ENCODE measurements at regions not wholly inside any gene's neighbourhood (a gene's known extent, or its start where the extent isn't known, plus 50 kb on each side); places are given as distances from the start of the nearest gene placed in this dataset.

GRCh38 chr14:62081012-62081612, 318.9 kb downstream of the SNAPC1 start:
- Histone ChIP-seq H2BK12ac (ENCODE audit: low read length) (no peak overlapping the region), H3K14ac (ENCODE audit: low read length) (peak overlapping the region; percentile 61), H3K4ac (ENCODE audit: low read length) (no peak overlapping the region), H3K4me1 (ENCODE audit: control insufficient read depth in 2 of 2, insufficient read depth in 1 of 2, low read depth in 1 of 2, low read length in 2 of 2) (peaks cover 0 to 4% of the 10 kb centered on the region in 2 donors), H3K4me2 (ENCODE audit: insufficient read depth, low read length, poor library complexity, severe bottlenecking) (no peak overlapping the region), H4K8ac (ENCODE audit: low read depth, low read length) (no peak overlapping the region), H4K91ac (ENCODE audit: low read depth, low read length, poor library complexity) (no peak overlapping the region), H2BK5ac (ENCODE audit: low read length) (no peak overlapping the region), H2AK5ac (ENCODE audit: low read depth, low read length) (no peak overlapping the region), H3K18ac (ENCODE audit: low read length) (peak overlapping the region; percentile 23), H2AFZ (ENCODE audit: low read length) (no peak overlapping the region), H3K9me3 (replicated peaks in 1 of 2; ENCODE audit: control insufficient read depth in 2 of 2, insufficient read depth in 1 of 2, low read depth in 1 of 2, low read length in 2 of 2) (peaks cover 0 to 4% of the 10 kb centered on the region in 2 donors), H3K79me1 (ENCODE audit: low read depth, low read length) (no peaks in the 10 kb centered on the region), H2BK15ac (ENCODE audit: low read length) (no peak overlapping the region), H3K23ac (ENCODE audit: low read depth, low read length, poor library complexity) (no peak overlapping the region), H3K27ac (replicated peaks; ENCODE audit: low read length) (no peak overlapping the region), H3K9ac (ENCODE audit: low read depth, low read length, poor library complexity) (no peak overlapping the region), H3K36me3 (replicated peaks in 1 of 2; ENCODE audit: control insufficient read depth in 2 of 2, insufficient read depth in 2 of 2, low read length in 2 of 2) (no peaks in the 10 kb centered on the region), H3K4me3 (ENCODE audit: low read length in 2 of 2) (no peak overlapping the region), H2BK120ac (ENCODE audit: low read depth, low read length) (no peak overlapping the region), H3K27me3 (ENCODE audit: control insufficient read depth in 3 of 3, insufficient read depth in 3 of 3, low read depth in 1 of 3, low read length in 3 of 3) (no peaks in the 10 kb centered on the region)
- DNase-seq (ENCODE audit: low spot score) = no peak
- no CpG with 5 or more reads among the region's 10 CpGs for WGBS, 2 donors (ENCODE audit: extremely low coverage in 2 of 2, insufficient read length in 2 of 2, insufficient replicate concordance in 1 of 2)

- Histone ChIP-seq H3K4me1 (ENCODE audit: control insufficient read depth in 2 of 2, insufficient read depth in 1 of 2, low read depth in 1 of 2, low read length in 2 of 2) (peaks cover 0 to 4% of the 10 kb centered on the region in 2 donors), H3K27ac (replicated peaks; ENCODE audit: low read length) (no peak overlapping the region), H3K27me3 (ENCODE audit: control insufficient read depth in 3 of 3, insufficient read depth in 3 of 3, low read depth in 1 of 3, low read length in 3 of 3) (no peaks in the 10 kb centered on the region), H4K8ac (ENCODE audit: low read depth, low read length) (no peak overlapping the region), H3K4me2 (ENCODE audit: insufficient read depth, low read length, poor library complexity, severe bottlenecking) (no peak overlapping the region), H2AK5ac (ENCODE audit: low read depth, low read length) (no peak overlapping the region), H2BK5ac (ENCODE audit: low read length) (no peak overlapping the region), H2BK15ac (ENCODE audit: low read length) (no peak overlapping the region), H3K18ac (ENCODE audit: low read length) (no peak overlapping the region), H4K91ac (ENCODE audit: low read depth, low read length, poor library complexity) (no peak overlapping the region), H2BK12ac (ENCODE audit: low read length) (no peak overlapping the region), H3K36me3 (replicated peaks in 1 of 2; ENCODE audit: control insufficient read depth in 2 of 2, insufficient read depth in 2 of 2, low read length in 2 of 2) (no peaks in the 10 kb centered on the region), H3K9me3 (replicated peaks in 1 of 2; ENCODE audit: control insufficient read depth in 2 of 2, insufficient read depth in 1 of 2, low read depth in 1 of 2, low read length in 2 of 2) (peaks cover 0 to 4% of the 10 kb centered on the region in 2 donors), H3K9ac (ENCODE audit: low read depth, low read length, poor library complexity) (no peak overlapping the region), H3K4ac (ENCODE audit: low read length) (no peak overlapping the region), H2AFZ (ENCODE audit: low read length) (no peak overlapping the region), H3K23ac (ENCODE audit: low read depth, low read length, poor library complexity) (no peak overlapping the region), H3K79me1 (ENCODE audit: low read depth, low read length) (no peaks in the 10 kb centered on the region), H3K4me3 (ENCODE audit: low read length in 2 of 2) (no peak overlapping the region), H3K14ac (ENCODE audit: low read length) (no peak overlapping the region), H2BK120ac (ENCODE audit: low read depth, low read length) (no peak overlapping the region)
- no peak for DNase-seq (ENCODE audit: low spot score)
- no CpG with 5 or more reads among the region's 8 CpGs for WGBS, 2 donors (ENCODE audit: extremely low coverage in 2 of 2, insufficient read length in 2 of 2, insufficient replicate concordance in 1 of 2)
These were observed 319.7 kb downstream of the SNAPC1 start for GRCh38 chr14:62081951-62082350.

DNA sequence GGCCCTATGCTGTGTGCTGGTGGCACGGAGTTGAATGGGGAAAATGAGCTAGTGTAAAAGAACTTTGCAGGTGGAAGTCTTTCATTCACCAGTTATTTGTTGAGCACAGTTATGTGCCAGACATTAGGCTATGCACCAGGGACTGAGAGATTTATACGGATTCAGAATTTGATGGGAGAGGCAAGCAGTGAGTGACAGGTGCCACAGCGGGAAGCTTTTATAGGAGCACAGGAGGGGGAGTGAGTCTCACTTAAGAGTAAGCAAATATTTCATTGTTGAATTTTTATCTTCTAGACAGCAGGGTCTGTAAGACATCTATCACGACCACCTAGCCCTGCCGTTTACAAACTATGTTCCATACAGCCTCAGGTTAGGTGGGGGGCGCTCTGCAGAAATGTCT, 320.6 kb downstream of the SNAPC1 start:
- Histone ChIP-seq H3K4ac (ENCODE audit: low read length) (no peak overlapping the region), H2BK15ac (ENCODE audit: low read length) (no peak overlapping the region), H4K8ac (ENCODE audit: low read depth, low read length) (no peak overlapping the region), H3K4me1 (ENCODE audit: control insufficient read depth in 2 of 2, insufficient read depth in 1 of 2, low read depth in 1 of 2, low read length in 2 of 2) (peaks cover 0 to 4% of the 10 kb centered on the region in 2 donors), H2AK5ac (ENCODE audit: low read depth, low read length) (no peak overlapping the region), H3K79me1 (ENCODE audit: low read depth, low read length) (no peaks in the 10 kb centered on the region), H3K4me3 (ENCODE audit: low read length in 2 of 2) (no peak overlapping the region), H3K18ac (ENCODE audit: low read length) (no peak overlapping the region), H3K9me3 (replicated peaks in 1 of 2; ENCODE audit: control insufficient read depth in 2 of 2, insufficient read depth in 1 of 2, low read depth in 1 of 2, low read length in 2 of 2) (peaks cover 0 to 4% of the 10 kb centered on the region in 2 donors), H2BK120ac (ENCODE audit: low read depth, low read length) (no peak overlapping the region), H3K36me3 (replicated peaks in 1 of 2; ENCODE audit: control insufficient read depth in 2 of 2, insufficient read depth in 2 of 2, low read length in 2 of 2) (no peaks in the 10 kb centered on the region), H4K91ac (ENCODE audit: low read depth, low read length, poor library complexity) (no peak overlapping the region), H3K9ac (ENCODE audit: low read depth, low read length, poor library complexity) (no peak overlapping the region), H3K4me2 (ENCODE audit: insufficient read depth, low read length, poor library complexity, severe bottlenecking) (no peak overlapping the region), H3K27me3 (ENCODE audit: control insufficient read depth in 3 of 3, insufficient read depth in 3 of 3, low read depth in 1 of 3, low read length in 3 of 3) (no peaks in the 10 kb centered on the region), H2BK5ac (ENCODE audit: low read length) (no peak overlapping the region), H3K23ac (ENCODE audit: low read depth, low read length, poor library complexity) (no peak overlapping the region), H3K27ac (replicated peaks; ENCODE audit: low read length) (no peak overlapping the region), H2AFZ (ENCODE audit: low read length) (no peak overlapping the region), H2BK12ac (ENCODE audit: low read length) (no peak overlapping the region), H3K14ac (ENCODE audit: low read length) (no peak overlapping the region)
- WGBS, 2 donors (ENCODE audit: extremely low coverage in 2 of 2, insufficient read length in 2 of 2, insufficient replicate concordance in 1 of 2) = no CpG with 5 or more reads among the region's 6 CpGs
- no peak for DNase-seq (ENCODE audit: low spot score)

GRCh38 chr14:62084020-62084419, 321.8 kb downstream of the SNAPC1 start:
- DNase-seq (ENCODE audit: low spot score) = no peak
- no peak overlapping the region for H2BK15ac ChIP-seq (ENCODE audit: low read length)
- H3K9ac ChIP-seq (ENCODE audit: low read depth, low read length, poor library complexity) = no peak overlapping the region
- no peak overlapping the region for H4K91ac ChIP-seq (ENCODE audit: low read depth, low read length, poor library complexity)
- no peaks in the 10 kb centered on the region for H3K4me1 ChIP-seq (ENCODE audit: control insufficient read depth in 2 of 2, insufficient read depth in 1 of 2, low read depth in 1 of 2, low read length in 2 of 2)
- no peak overlapping the region for H2BK120ac ChIP-seq (ENCODE audit: low read depth, low read length)
- no peak overlapping the region for H2AFZ ChIP-seq (ENCODE audit: low read length)
- no peak overlapping the region for H3K4me2 ChIP-seq (ENCODE audit: insufficient read depth, low read length, poor library complexity, severe bottlenecking)
- no CpG with 5 or more reads among the region's 17 CpGs for WGBS, 2 donors (ENCODE audit: extremely low coverage in 2 of 2, insufficient read length in 2 of 2, insufficient replicate concordance in 1 of 2)
- no peak overlapping the region for H2BK5ac ChIP-seq (ENCODE audit: low read length)
- no peak overlapping the region for H3K4me3 ChIP-seq (ENCODE audit: low read length in 2 of 2)
- H3K27me3 ChIP-seq (ENCODE audit: control insufficient read depth in 3 of 3, insufficient read depth in 3 of 3, low read depth in 1 of 3, low read length in 3 of 3) = no peaks in the 10 kb centered on the region
- H3K4ac ChIP-seq (ENCODE audit: low read length) = no peak overlapping the region
- no peak overlapping the region for H3K27ac ChIP-seq (replicated peaks; ENCODE audit: low read length)
- H3K79me1 ChIP-seq (ENCODE audit: low read depth, low read length) = no peaks in the 10 kb centered on the region
- H4K8ac ChIP-seq (ENCODE audit: low read depth, low read length) = no peak overlapping the region
- H3K23ac ChIP-seq (ENCODE audit: low read depth, low read length, poor library complexity) = no peak overlapping the region
- no peak overlapping the region for H2BK12ac ChIP-seq (ENCODE audit: low read length)
- H3K36me3 ChIP-seq (replicated peaks in 1 of 2; ENCODE audit: control insufficient read depth in 2 of 2, insufficient read depth in 2 of 2, low read length in 2 of 2) = no peaks in the 10 kb centered on the region
- H3K18ac ChIP-seq (ENCODE audit: low read length) = no peak overlapping the region
- H3K14ac ChIP-seq (ENCODE audit: low read length) = no peak overlapping the region
- H2AK5ac ChIP-seq (ENCODE audit: low read depth, low read length) = no peak overlapping the region
- H3K9me3 ChIP-seq (replicated peaks in 1 of 2; ENCODE audit: control insufficient read depth in 2 of 2, insufficient read depth in 1 of 2, low read depth in 1 of 2, low read length in 2 of 2) = peaks cover 0 to 4% of the 10 kb centered on the region in 2 donors
